Activated CD4-positive, alpha-beta T cell treated with anti-CD3 and anti-CD28 coated beads, Interleukin-2, Interleukin-6, amounts not matched to agents 100 ng/mL and 50 ng/mL, durations not matched to agents 16 hours and 8 hours (primary cell): ENCODE measurements at regions not wholly inside any gene's neighbourhood (a gene's known extent, or its start where the extent isn't known, plus 50 kb on each side); places are given as distances from the start of the nearest gene placed in this dataset.
"Not testable (repeated sequence)": the region's sequence is repeated elsewhere in the genome, so short reads cannot be mapped to it uniquely, and the experiment has no call there.

Source experiments
- DNase-seq: peaks from one replicate; pipeline ENCODE4 v3.0.0-alpha.2; 2020

GRCh38 chr7:93739424-93739823, 151.1 kb downstream of the TFPI2 start:
- peak; percentile 3 for DNase-seq

DNA sequence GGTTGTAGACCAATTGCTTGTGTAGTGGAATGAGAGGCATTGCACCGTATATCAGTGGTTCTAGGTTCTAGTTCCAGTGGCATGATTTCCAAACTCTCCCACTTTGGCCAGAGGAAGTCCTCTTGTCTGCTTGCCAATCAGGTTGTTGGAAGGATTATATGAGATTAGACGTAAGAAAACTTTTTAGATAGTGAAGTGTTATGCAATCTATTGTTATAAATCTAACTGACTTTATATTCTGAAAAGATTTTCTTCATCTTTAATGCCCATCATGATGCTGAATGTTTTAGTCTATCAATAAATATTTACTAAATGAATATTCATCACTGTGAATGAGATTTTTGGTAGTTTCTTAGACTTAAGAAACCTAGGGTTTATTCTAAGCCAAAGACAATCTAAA, 152.6 kb downstream of the TFPI2 start:
- DNase-seq: no peak

GRCh38 chr7:93736668-93737369, 153.7 kb downstream of the TFPI2 start:
- DNase-seq: no peak

GRCh38 chr7:93728292-93728691, 153.8 kb upstream of the CALCR start:
- DNase-seq: no peak

GRCh38 chr7:93725954-93726353, 151.4 kb upstream of the CALCR start:
- no peak for DNase-seq

- DNase-seq: no peak
Observed at GRCh38 chr7:93723424-93724124, 149.1 kb upstream of the CALCR start.

DNA sequence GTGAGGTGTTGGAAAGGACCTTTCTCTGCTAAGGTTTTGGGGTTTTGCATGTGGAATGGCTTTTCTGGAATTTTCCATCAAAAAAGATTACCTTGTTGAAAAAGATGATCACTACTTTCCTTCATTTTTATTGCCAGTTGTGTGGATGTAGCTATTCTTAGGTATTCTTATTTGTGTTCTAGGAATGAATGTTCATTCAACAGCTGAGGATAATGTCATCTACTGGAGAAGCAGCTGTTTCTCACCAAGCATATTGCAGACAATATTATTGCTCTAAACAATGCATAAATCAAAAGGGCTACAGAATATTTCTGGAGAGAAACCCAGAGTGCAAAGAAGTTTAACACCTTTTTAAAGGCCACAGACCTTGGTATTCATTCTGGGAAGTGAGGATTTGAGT, 145.6 kb upstream of the CALCR start:
- no peak for DNase-seq

DNA sequence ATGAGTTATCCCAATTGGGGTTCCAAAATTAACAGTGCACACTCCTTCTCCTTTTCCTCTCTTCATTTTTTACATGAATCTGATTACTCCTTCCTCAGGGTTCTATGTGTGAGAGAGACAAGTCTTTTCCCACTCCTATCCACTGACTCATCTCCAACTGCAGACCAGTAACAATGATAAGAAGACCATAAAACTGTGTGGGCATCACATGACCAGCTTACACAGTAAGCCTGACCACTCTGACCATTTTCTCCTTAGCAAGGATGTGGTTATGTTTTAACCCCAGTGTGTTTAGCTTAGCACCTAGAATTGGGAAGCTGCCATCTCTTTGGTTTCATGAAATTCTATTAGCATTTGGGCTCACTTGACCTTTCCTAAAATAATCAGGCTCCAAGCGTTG, 145.0 kb upstream of the CALCR start:
- no peak for DNase-seq

DNA sequence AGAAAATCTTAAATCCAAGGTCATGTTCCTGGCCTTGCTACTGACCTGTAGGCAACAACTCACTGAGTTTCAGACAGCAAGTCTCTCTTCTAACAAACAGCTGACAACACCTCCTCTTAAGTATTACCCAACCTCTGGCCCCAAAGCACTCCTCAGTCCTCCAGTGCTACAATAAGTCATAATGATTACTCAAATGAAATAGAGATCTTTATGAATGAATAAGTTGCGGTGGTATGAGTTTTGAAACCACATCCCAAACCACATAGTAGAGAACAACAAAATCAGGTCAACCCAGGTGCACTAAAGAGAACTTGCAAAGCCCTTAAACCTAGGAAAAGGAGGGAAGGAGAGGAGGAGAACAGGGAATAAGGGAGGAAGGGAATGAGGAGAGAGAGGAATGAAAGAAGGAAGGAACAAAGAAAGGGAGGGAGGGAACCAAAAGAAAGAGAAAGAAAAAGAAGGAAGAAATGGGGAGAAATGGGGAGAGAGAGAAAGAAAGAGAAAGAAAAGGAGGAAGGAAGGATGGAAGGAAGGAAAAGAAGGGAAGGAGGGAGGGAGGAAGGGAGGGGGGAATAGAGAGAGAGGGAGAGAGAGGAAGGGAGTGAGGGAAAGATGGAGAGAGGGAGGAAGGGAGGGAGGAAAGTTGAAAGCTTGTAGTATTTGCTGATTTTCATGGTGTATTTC, 142.8 kb upstream of the CALCR start:
- peak; percentile 9 for DNase-seq

GRCh38 chr7:93715234-93715633, 140.7 kb upstream of the CALCR start:
- DNase-seq: peak; percentile 36

- DNase-seq: no peak
Observed at GRCh38 chr7:93711926-93712325, 137.4 kb upstream of the CALCR start.

DNA sequence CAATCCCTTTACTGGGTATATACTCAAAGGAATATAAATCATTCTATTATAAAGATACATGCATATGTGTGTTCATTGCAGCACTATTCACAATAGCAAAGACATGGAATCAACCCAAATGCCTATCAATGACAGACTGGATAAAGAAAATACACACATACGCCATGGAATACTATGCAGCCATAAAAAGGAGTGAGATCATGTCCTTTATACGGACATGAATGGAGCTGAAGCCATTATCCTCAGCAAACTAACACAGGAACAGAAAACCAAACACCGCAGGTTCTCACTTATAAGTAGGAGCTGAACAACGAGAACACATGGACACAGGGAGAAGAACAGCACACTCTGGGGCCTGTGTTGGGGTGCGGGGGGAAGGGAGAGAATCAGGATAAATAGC, 133.7 kb upstream of the CALCR start:
- not testable (repeated sequence) for DNase-seq

GRCh38 chr7:93707249-93707648, 132.7 kb upstream of the CALCR start:
- no peak for DNase-seq

DNA sequence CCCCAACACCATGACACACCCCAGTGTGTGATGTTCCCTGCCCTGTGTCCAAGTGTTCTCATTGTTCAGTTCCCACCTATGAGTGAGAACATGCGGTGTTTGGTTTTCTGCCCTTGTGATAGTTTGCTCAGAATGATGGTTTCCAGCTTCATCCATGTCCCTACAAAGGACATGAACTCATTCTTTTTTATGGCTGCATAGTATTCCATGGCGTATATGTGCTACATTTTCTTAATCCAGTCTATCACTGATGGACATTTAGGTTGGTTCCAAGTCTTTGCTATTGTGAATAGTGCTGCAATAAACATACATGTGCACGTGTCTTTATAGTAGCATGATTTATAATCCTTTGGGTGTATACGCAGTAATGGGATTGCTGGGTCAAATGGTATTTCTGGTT, 131.6 kb upstream of the CALCR start:
- DNase-seq: not testable (repeated sequence)

DNA sequence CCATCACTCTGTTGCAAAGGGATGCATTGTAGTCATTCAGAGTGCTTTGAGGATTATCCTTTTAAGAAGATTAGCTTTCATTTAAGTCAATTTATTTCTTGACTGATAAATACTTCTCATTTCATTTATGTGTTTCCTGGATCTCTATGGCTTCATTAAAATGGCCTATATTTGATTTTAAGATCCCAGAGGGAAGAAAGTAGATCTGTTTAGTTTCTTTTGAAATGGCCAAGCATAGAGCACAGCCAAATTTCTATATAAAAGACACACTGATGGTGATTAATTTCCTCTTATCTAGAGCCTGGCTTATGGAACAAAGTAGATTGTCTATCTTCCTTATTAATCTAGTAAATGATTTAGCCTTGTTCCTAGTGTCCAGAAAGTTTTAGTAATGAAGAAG, 129.7 kb upstream of the CALCR start:
- no peak for DNase-seq

GRCh38 chr7:93697901-93698300, 123.4 kb upstream of the CALCR start:
- DNase-seq: no peak

DNA sequence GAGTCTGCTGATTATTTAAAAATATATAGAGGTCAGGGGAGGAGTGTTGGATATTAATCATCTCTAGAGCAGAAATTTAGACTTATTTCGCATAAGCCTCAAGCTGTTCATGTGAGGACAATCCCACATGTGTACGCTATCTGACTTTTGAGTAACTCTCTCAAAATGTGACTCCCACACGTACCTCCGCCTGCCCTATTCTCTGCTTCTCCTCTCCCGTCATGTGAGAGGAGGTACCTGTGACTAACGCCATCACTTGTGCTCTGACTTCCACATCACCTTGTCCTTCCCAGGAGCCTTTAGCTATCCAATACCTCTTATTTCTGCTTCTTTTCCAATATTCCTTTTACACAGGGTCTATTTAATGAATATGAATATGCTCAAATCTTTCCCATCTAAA, 119.3 kb upstream of the CALCR start:
- no peak for DNase-seq

DNA sequence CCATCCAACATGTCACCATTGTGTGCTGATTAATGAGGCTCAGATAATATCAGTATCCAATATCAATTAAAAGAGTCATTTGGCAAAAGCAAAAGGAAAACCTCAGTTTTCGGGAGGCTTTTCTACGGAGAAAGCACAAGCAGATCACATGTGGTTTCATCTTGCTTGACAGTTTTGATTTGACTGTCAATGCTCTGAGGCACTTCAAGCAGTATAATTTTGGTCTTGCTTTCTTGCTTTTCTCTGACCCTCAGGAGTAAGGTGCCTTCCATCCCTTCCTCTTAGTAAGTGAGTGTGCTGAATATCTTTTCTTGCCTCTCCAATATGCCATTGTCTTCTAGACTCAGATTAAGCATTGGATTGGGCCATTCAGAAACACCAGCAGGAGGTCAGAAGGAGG, 115.5 kb upstream of the CALCR start:
- no peak for DNase-seq

GRCh38 chr7:93678185-93678584, 103.7 kb upstream of the CALCR start:
- no peak for DNase-seq

- DNase-seq: no peak
Observed at GRCh38 chr7:93663561-93664299, 89.2 kb upstream of the CALCR start.

DNA sequence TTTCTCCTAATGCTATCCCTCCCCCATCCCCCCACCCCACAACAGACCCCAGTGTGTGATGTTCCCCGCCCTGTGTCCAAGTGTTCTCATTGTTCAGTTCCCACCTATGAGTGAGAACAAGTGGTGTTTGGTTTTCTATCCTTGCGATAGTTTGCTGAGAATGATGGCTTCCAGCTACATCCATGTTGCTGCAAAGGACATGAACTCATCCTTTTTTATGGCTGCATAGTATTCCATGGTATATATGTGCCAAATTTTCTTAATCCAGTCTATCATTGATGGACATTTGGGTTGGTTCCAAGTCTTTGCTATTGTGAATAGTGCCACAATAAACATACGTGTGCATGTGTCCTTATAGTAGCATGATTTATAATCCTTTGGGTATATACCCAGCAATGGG, 83.6 kb upstream of the CALCR start:
- not testable (repeated sequence) for DNase-seq

DNA sequence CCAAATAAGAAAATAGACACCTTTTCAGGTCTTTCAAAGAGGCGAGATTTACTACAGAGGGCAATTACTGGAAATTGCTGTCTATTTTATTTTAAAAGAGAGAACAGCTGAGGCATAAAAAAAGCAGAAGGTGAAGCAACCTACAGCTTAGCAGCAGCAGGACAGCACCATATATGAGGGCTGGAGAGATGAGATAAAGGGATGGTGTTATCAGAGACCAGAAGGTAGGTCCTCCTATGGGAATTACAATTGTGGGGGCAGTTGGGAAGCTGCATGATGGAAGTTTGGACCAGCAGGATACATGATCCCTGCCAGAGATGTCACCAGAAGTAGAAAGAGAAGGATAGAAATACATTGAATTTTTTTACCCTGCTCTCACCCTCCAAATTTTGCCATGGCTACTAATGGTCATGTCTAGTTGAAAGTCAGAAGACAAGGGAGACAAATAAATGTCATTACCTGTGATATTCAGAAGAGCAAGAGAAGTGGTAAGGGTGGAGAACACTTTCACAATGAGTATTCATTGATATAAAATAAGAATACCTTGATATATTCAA, 77.2 kb upstream of the CALCR start:
- DNase-seq: no peak

DNA sequence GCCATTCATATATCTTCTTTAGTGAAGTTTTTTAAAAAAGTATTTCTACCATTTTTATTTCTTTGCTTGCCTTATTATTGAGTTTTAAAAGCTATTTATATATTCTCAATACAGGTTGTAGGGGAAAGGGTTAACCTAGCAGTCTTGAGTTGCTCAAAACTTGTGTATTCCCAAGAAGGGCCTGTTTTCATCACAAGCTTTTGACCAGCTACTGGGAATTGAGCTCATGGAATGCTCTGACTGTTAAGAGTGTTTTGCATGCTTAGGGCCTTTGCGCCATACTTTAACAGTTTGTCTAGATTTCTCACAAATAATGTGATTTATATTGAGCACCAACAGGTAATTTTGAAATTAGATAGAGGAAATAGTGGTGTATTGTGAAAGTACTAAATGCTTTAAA, 72.0 kb upstream of the CALCR start:
- DNase-seq: no peak
